Endodermal cell (in vitro differentiated cells): ENCODE measurements at regions not wholly inside any gene's neighbourhood (a gene's known extent, or its start where the extent isn't known, plus 50 kb on each side); places are given as distances from the start of the nearest gene placed in this dataset.

Experiments
- DNase-seq: peaks from one replicate; pipeline ENCODE4 v3.0.0-alpha.2; 2017
- H3K27ac ChIP-seq: 2 replicates; pipeline ENCODE4 v1.5.1; 2013; ENCODE audit warnings: mild to moderate bottlenecking, low read depth, low read length, moderate library complexity
- H3K27me3 ChIP-seq: 2 replicates; pipeline ENCODE4 v1.6.1; 2013; ENCODE audit warnings: mild to moderate bottlenecking, low read length, moderate library complexity; ENCODE audit not compliant: insufficient read depth, control insufficient read depth, poor library complexity, severe bottlenecking
- H3K36me3 ChIP-seq: 2 replicates; pipeline ENCODE4 v1.7.0; 2013; ENCODE audit warnings: mild to moderate bottlenecking, low read length, moderate library complexity; ENCODE audit not compliant: control insufficient read depth, insufficient read depth
- H3K4me1 ChIP-seq: one replicate; pipeline ENCODE4 v1.7.0; 2013; ENCODE audit warnings: low read length; ENCODE audit not compliant: control insufficient read depth, insufficient read depth
- H3K4me3 ChIP-seq: 2 replicates; pipeline ENCODE4 v1.5.1; 2013; ENCODE audit warnings: mild to moderate bottlenecking, low read length, moderate library complexity
- H3K9ac ChIP-seq: 2 replicates; pipeline ENCODE4 v1.6.1; 2013; ENCODE audit warnings: mild to moderate bottlenecking, low read length, moderate library complexity; ENCODE audit not compliant: poor library complexity, severe bottlenecking; ENCODE audit errors: extremely low read depth
- H3K9me3 ChIP-seq: 2 replicates; pipeline ENCODE4 v1.6.1; 2013; ENCODE audit warnings: mild to moderate bottlenecking, low read length, moderate library complexity; ENCODE audit not compliant: control insufficient read depth
- H3K27ac Mint-ChIP-seq: 2 replicates; pipeline ENCODE4 v1.8.0; 2020; ENCODE audit warnings: mixed read lengths
- H3K27me3 Mint-ChIP-seq: 2 replicates; pipeline ENCODE4 v1.8.0; 2021; ENCODE audit warnings: mild to moderate bottlenecking, mixed read lengths; ENCODE audit not compliant: insufficient read depth
- H3K36me3 Mint-ChIP-seq: 2 replicates; pipeline ENCODE4 v1.8.0; 2020; ENCODE audit warnings: low read depth, mixed read lengths
- H3K4me1 Mint-ChIP-seq: 2 replicates; pipeline ENCODE4 v1.8.0; 2020; ENCODE audit warnings: mixed read lengths
- H3K4me3 Mint-ChIP-seq: 2 replicates; pipeline ENCODE4 v1.8.0; 2020; ENCODE audit warnings: mild to moderate bottlenecking, moderate library complexity, mixed read lengths
- H3K9me3 Mint-ChIP-seq: 2 replicates; pipeline ENCODE4 v1.8.0; 2020; ENCODE audit warnings: mild to moderate bottlenecking, mixed read lengths
- WGBS, 2 experiments: methylation state at CpG; one replicate each; pipeline versions ENCODE4 v1.1.5 to v1.1.7; 2013; ENCODE audit warnings: missing lambda C conversion rate in 2 of 2, mixed read lengths in 1 of 2; ENCODE audit not compliant: insufficient coverage in 1 of 2, insufficient read length in 1 of 2; 5-methylcytosine and 5-hydroxymethylcytosine counted together
- TF ChIP-seq, protein P1 (sequence below): fragments of 200-600 bp; sonication (generic); conservative IDR thresholded peaks from 2 replicates; pipeline ENCODE4 v1.5.0; 2021; ENCODE audit warnings: antibody characterized with exemption, mild to moderate bottlenecking

DNA sequence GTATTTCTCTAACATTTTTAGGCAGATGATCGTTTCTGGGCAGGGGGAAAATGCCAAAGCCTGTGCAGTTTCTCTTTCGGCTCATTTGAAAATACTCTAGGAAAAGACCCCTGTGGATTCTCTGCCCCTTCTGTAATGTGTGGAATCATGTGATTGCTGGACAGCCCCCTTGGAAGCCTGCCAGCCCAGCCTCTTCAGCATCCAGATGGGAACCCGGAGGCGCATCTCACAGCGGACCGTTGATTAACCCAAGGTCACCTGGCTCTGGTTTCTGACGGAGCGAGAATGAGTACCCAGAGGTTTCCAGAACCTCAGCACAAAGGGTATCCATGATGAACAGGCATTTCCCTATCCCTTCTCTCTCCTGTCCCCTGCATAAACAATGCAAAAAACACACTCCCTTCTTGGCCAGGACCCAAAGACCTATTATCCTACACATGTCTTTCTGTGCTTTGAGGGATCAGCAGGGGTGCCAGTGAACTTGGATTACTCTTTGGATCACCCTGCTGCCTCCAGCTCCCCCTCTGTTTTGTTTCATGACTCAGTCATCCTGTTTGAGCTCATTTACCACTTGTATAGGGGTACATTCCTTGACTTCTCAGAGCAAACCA is 957.1 kb upstream of the RBFOX1 start:
- Mint-ChIP-seq H3K4me3 (no peak overlapping the region), H3K27ac (peak overlapping the region; percentile 48), H3K4me1 (peaks cover 24% of the 10 kb centered on the region), H3K36me3 (no peaks in the 10 kb centered on the region), H3K27me3 (no peaks in the 10 kb centered on the region), H3K9me3 (no peaks in the 10 kb centered on the region)
- peaks cover 15% of the 10 kb centered on the region for H3K4me1 ChIP-seq
- H3K4me3 ChIP-seq: no peak overlapping the region
- TF ChIP-seq, protein P1, sequence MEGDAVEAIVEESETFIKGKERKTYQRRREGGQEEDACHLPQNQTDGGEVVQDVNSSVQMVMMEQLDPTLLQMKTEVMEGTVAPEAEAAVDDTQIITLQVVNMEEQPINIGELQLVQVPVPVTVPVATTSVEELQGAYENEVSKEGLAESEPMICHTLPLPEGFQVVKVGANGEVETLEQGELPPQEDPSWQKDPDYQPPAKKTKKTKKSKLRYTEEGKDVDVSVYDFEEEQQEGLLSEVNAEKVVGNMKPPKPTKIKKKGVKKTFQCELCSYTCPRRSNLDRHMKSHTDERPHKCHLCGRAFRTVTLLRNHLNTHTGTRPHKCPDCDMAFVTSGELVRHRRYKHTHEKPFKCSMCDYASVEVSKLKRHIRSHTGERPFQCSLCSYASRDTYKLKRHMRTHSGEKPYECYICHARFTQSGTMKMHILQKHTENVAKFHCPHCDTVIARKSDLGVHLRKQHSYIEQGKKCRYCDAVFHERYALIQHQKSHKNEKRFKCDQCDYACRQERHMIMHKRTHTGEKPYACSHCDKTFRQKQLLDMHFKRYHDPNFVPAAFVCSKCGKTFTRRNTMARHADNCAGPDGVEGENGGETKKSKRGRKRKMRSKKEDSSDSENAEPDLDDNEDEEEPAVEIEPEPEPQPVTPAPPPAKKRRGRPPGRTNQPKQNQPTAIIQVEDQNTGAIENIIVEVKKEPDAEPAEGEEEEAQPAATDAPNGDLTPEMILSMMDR: no peak
- 52 to 54% methylated on average over 3 to 8 of the region's 8 CpGs for WGBS, 2 experiments
- H3K9ac ChIP-seq: no peak overlapping the region
- peak; percentile 59 for DNase-seq
- H3K36me3 ChIP-seq: no peaks in the 10 kb centered on the region
- peaks cover 4% of the 10 kb centered on the region for H3K9me3 ChIP-seq
- no peaks in the 10 kb centered on the region for H3K27me3 ChIP-seq
- H3K27ac ChIP-seq: no peak overlapping the region

DNA sequence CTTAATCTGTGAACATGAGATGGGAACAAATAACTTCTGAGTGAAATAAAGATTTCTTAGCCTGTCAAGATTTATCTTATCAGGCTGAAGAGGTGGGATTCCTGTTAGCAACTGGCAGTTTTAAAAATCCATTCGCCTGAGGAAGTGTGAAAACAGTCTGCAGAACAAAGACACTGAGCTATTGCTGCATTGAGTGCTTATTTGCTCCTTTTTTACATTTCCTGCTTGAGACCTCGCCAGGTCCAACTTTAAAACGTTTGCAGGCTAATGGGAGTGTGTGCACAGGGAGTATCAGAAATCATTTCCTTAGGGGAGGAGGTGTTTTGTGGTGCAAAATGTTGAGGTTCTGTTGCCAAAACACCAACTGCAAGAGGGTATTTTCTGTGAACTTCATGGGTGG is 957.8 kb upstream of the RBFOX1 start:
- Histone ChIP-seq H3K4me1 (peaks cover 15% of the 10 kb centered on the region), H3K27ac (no peak overlapping the region), H3K27me3 (no peaks in the 10 kb centered on the region), H3K9ac (no peak overlapping the region), H3K4me3 (peak overlapping the region; percentile 12), H3K9me3 (peaks cover 4% of the 10 kb centered on the region), H3K36me3 (no peaks in the 10 kb centered on the region)
- no peaks in the 10 kb centered on the region for H3K9me3 Mint-ChIP-seq
- no peak overlapping the region for H3K4me3 Mint-ChIP-seq
- peaks cover 24% of the 10 kb centered on the region for H3K4me1 Mint-ChIP-seq
- H3K36me3 Mint-ChIP-seq: no peaks in the 10 kb centered on the region
- WGBS, 2 experiments: 16 to 33% methylated on average over 2 to 3 of the region's 3 CpGs
- no peaks in the 10 kb centered on the region for H3K27me3 Mint-ChIP-seq
- DNase-seq: no peak
- TF ChIP-seq, protein P1: no peak
- peak overlapping the region; percentile 48 for H3K27ac Mint-ChIP-seq

- TF ChIP-seq, protein P1: no peak
- H3K4me1 ChIP-seq: peaks cover 7% of the 10 kb centered on the region
- H3K36me3 ChIP-seq: no peaks in the 10 kb centered on the region
- WGBS, 2 experiments: 95 to 100% methylated on average over 2 to 3 of the region's 3 CpGs
- Mint-ChIP-seq H3K27me3 (no peaks in the 10 kb centered on the region), H3K4me1 (peaks cover 21% of the 10 kb centered on the region), H3K36me3 (no peaks in the 10 kb centered on the region), H3K27ac (no peak overlapping the region), H3K4me3 (no peak overlapping the region), H3K9me3 (peaks cover 3% of the 10 kb centered on the region)
- H3K27me3 ChIP-seq: no peaks in the 10 kb centered on the region
- H3K9me3 ChIP-seq: no peaks in the 10 kb centered on the region
- H3K9ac ChIP-seq: no peak overlapping the region
- H3K4me3 ChIP-seq: no peak overlapping the region
- no peak for DNase-seq
- no peak overlapping the region for H3K27ac ChIP-seq
Observed at GRCh38 chr16:6364846-6365245, 967.8 kb upstream of the RBFOX1 start.
